HepG2 (cell line): ENCODE measurements at regions not wholly inside any gene's neighbourhood (a gene's known extent, or its start where the extent isn't known, plus 50 kb on each side); places are given as distances from the start of the nearest gene placed in this dataset.

Experiments
- ATAC-seq: fragments of 200-7000 bp; cut with Tn5 transposase; 3 replicates; pipeline ENCODE4 v1.9.1; 2020; ENCODE audit warnings: mild to moderate bottlenecking, moderate library complexity
- BruUV-seq: library from RNA; stranded (reverse); fragments of 400-500 nt; replicated peaks from 2 replicates; lab custom pipeline; 2021; lab: Mats Ljungman, UMichigan
- CTCF ChIA-PET: fragments of 300-600 bp; formaldehyde crosslinking; extraction: SDS; loops from one replicate; lab custom pipeline; 2021; ENCODE audit warnings: low total read pairs, inconsistent platforms, low intra/inter-chr PET ratio; lab: Yijun Ruan, JAX
- POLR2A ChIA-PET: fragments of 350-600 bp; sonication (Branson Sonifier 250); formaldehyde crosslinking; loops from one replicate; lab custom pipeline; 2020; ENCODE audit warnings: antibody characterized with exemption, inconsistent platforms; lab: Yijun Ruan, JAX
- DNase-seq: peaks from one replicate; pipeline ENCODE4 v3.0.0-alpha.2; 2015; ENCODE audit warnings: low spot score
- FAIRE-seq: peaks from 3 replicates; lab custom pipeline; 2011; peaks lifted over from hg19 to GRCh38; lab: Jason Lieb, UNC
- H2AFZ ChIP-seq: one replicate; pipeline ENCODE4 v1.6.1; 2011; ENCODE audit warnings: low read length, inconsistent platforms
- H3K27ac ChIP-seq: fragments of 300-600 bp; 3 replicates; pipeline ENCODE4 v1.8.0; 2011; ENCODE audit warnings: mixed run types, mild to moderate bottlenecking, mixed read lengths, low read length, inconsistent platforms; ENCODE audit not compliant: insufficient read depth; ENCODE audit errors: extremely low read length
- H3K27me3 ChIP-seq, 2 experiments: fragments of 200-600 bp in 1 of 2; 2 replicates in 1 of 2; 3 replicates in 1 of 2; pipeline versions ENCODE4 v1.6.0 to v1.8.0; 2011; ENCODE audit warnings: low read length in 2 of 2, mild to moderate bottlenecking in 2 of 2, moderate library complexity in 2 of 2, inconsistent platforms in 1 of 2; ENCODE audit not compliant: insufficient read depth in 2 of 2, control insufficient read depth in 1 of 2
- H3K36me3 ChIP-seq, 2 experiments: fragments of 200-600 bp in 1 of 2; replicated peaks in 1 of 2; 2 replicates in 1 of 2; 3 replicates in 1 of 2; pipeline versions ENCODE4 v1.5.1 to v1.8.0; 2011; ENCODE audit warnings: low read length in 2 of 2, inconsistent platforms in 1 of 2; ENCODE audit not compliant: insufficient read depth in 2 of 2, control insufficient read depth in 1 of 2
- H3K4me1 ChIP-seq: 2 replicates; pipeline ENCODE4 v1.5.1; 2012; ENCODE audit warnings: low read length, inconsistent platforms; ENCODE audit not compliant: insufficient read depth
- H3K4me2 ChIP-seq: 2 replicates; pipeline ENCODE4 v1.6.0; 2011; ENCODE audit warnings: low read depth, low read length, inconsistent platforms
- H3K4me3 ChIP-seq, 3 experiments: fragments of 200-600 bp in 1 of 3; sonication (generic), shearing (Covaris generic) in 1 of 3; replicated peaks in 1 of 3; 2 replicates each; pipeline ENCODE4 v1.5.1; 2011 to 2016; ENCODE audit warnings: low read length in 3 of 3, inconsistent platforms in 2 of 3, low read depth in 2 of 3, mild to moderate bottlenecking in 2 of 3, control low read depth in 1 of 3, mixed read lengths in 1 of 3; ENCODE audit not compliant: insufficient read depth in 1 of 3
- H3K79me2 ChIP-seq: one replicate; pipeline ENCODE4 v1.6.1; 2011; ENCODE audit warnings: low read length, inconsistent platforms; ENCODE audit not compliant: insufficient read depth
- H3K9ac ChIP-seq: 2 replicates; pipeline ENCODE4 v1.6.0; 2011; ENCODE audit warnings: mild to moderate bottlenecking, low read depth, low read length, inconsistent platforms; ENCODE audit not compliant: insufficient read depth
- H3K9me3 ChIP-seq: 2 replicates; pipeline ENCODE4 v1.5.1; 2012; ENCODE audit warnings: mild to moderate bottlenecking, low read length
- H4K20me1 ChIP-seq: 2 replicates; pipeline ENCODE4 v1.6.0; 2011; ENCODE audit warnings: inconsistent platforms, mild to moderate bottlenecking, low read length, moderate library complexity; ENCODE audit not compliant: insufficient read depth
- NFATC3 ChIP-seq: sonication (generic); formaldehyde crosslinking; IDR thresholded peaks from 2 replicates; pipeline ENCODE4 v1.5.1; 2020; ENCODE audit warnings: mild to moderate bottlenecking, missing genetic modification reagents
- SALL1 ChIP-seq: sonication (generic); formaldehyde crosslinking; IDR thresholded peaks from 2 replicates; pipeline ENCODE4 v1.8.0; 2022; ENCODE audit warnings: mild to moderate bottlenecking, missing genetic modification reagents
- SMYD3 ChIP-seq: sonication (generic); formaldehyde crosslinking; IDR thresholded peaks from 2 replicates; pipeline ENCODE4 v1.8.1; 2023; ENCODE audit warnings: mild to moderate bottlenecking, missing genetic modification reagents
- SP140L ChIP-seq: sonication (generic); formaldehyde crosslinking; IDR thresholded peaks from 2 replicates; pipeline ENCODE4 v1.4.0; 2020; ENCODE audit warnings: missing genetic modification reagents, borderline replicate concordance
- TEAD3 ChIP-seq: optimal IDR thresholded peaks from 2 replicates; pipeline ENCODE3; 2016; ENCODE audit warnings: borderline replicate concordance
- ZNF773 ChIP-seq: sonication (generic); formaldehyde crosslinking; IDR thresholded peaks from 2 replicates; pipeline ENCODE4 v1.4.0; 2020; ENCODE audit warnings: missing genetic modification reagents, borderline replicate concordance
- WGBS: methylation state at CpG from one replicate; pipeline ENCODE4 v1.1.6; 2017; ENCODE audit warnings: low lambda C conversion rate; 5-methylcytosine and 5-hydroxymethylcytosine counted together
- in situ Hi-C: cut with HindIII; loops from 2 replicates; pipeline ENCODE4 v1.10.0; 2017; ENCODE audit warnings: low pct_unique_long_range_greater_than_20kb; ENCODE audit not compliant: extremely low pct_ligation_motif_present
- intact Hi-C: fragments of 100-400 bp; cut with micrococcal nuclease; formaldehyde crosslinking; loops from one replicate; pipeline ENCODE4 v1.10.0; 2022; ENCODE audit not compliant: unreplicated experiment
- TF ChIP-seq, protein P1 (sequence below): IDR thresholded peaks from 2 replicates; pipeline ENCODE4 v1.6.1; 2016; ENCODE audit warnings: mild to moderate bottlenecking
- TF ChIP-seq, protein P2 (sequence below): sonication (generic); formaldehyde crosslinking; IDR thresholded peaks from 2 replicates; pipeline ENCODE4 v1.5.0; 2020; ENCODE audit warnings: missing genetic modification reagents, mild to moderate bottlenecking, borderline replicate concordance
- TF ChIP-seq, protein P3 (sequence below): fragments of 450-650 bp; IDR thresholded peaks from 2 replicates; pipeline ENCODE4 v1.6.1; 2016

DNA sequence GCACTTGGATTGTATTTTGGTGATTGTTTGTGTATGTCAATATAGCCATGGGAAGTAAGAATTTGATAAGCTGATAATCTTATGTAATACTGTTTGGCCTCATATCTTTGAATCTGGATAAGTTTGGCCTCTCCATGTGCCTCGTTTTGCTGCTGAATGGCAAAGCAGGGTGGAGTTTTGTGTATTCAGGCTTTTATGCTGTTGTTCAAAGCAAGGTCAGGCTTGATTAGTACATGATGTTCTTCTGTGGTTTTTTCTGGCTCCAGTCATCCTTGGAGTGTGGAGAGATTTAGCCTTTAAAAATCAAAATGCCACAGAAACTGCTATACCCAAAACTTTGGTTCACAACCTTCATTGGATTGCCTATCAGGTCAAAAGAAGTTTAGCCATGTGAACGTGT is 728.9 kb upstream of the GJE1 start:
- no peaks in the 10 kb centered on the region for H3K79me2 ChIP-seq
- no peak overlapping the region for H3K4me2 ChIP-seq
- H3K36me3 ChIP-seq, result no peaks in the 10 kb centered on the region
- no peak for ATAC-seq
- BruUV-seq, result no TSS peak
- no peaks in the 10 kb centered on the region for H4K20me1 ChIP-seq
- 2% methylated on average over 2 of the region's 2 CpGs for WGBS
- TF ChIP-seq SP140L, result no peak
- TF ChIP-seq, all 625 proteins: peak for 0
- H3K27me3 ChIP-seq, result no peaks in the 10 kb centered on the region
- H3K9me3 ChIP-seq, result peaks cover 14% of the 10 kb centered on the region
- no peak overlapping the region for H3K9ac ChIP-seq
- POLR2A ChIA-PET, result no interaction called here
- DNase-seq, result no peak
- in situ Hi-C loops, result no loop called here
- CTCF ChIA-PET, result no interaction called here
- FAIRE-seq, result no peak
- intact Hi-C loops, result no loop called here
- H3K4me1 ChIP-seq, result no peaks in the 10 kb centered on the region
- no peak overlapping the region for H3K4me3 ChIP-seq
- H2AFZ ChIP-seq, result no peak overlapping the region
- H3K27ac ChIP-seq, result no peak overlapping the region

DNA sequence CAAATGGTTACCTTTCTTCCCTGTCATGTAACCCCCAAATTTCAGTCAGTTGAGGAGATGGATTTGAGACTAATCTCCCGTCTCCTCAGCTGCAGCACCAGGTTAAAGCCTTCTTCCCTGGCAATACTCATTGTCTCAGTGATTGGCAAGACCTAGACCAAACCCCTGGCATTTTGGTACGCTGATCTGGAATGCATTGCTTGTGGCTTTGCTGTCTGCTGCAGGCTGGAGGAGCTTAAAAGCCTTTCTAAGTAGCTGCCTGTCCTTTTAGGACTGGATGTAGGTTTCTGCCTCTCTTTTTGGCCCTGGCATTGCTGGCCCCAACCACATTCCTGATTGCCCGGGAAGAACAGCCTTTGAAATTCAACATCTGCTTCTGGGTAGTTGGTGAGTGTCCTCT is 729.6 kb upstream of the GJE1 start:
- DNase-seq (no peak), FAIRE-seq (no peak), ATAC-seq (no peak)
- POLR2A ChIA-PET, result no interaction called here
- H3K36me3 ChIP-seq, result no peaks in the 10 kb centered on the region
- H3K4me3 ChIP-seq, result no peak overlapping the region
- 1% methylated on average over 3 of the region's 3 CpGs for WGBS
- no peak overlapping the region for H2AFZ ChIP-seq
- no peaks in the 10 kb centered on the region for H3K27me3 ChIP-seq
- CTCF ChIA-PET, result no interaction called here
- in situ Hi-C loops (no loop called here), intact Hi-C loops (no loop called here)
- peaks cover 6% of the 10 kb centered on the region for H3K9me3 ChIP-seq
- BruUV-seq, result no TSS peak
- no peaks in the 10 kb centered on the region for H4K20me1 ChIP-seq
- no peak overlapping the region for H3K4me2 ChIP-seq
- H3K79me2 ChIP-seq, result no peaks in the 10 kb centered on the region
- H3K27ac ChIP-seq, result no peak overlapping the region
- TF ChIP-seq, protein P1, sequence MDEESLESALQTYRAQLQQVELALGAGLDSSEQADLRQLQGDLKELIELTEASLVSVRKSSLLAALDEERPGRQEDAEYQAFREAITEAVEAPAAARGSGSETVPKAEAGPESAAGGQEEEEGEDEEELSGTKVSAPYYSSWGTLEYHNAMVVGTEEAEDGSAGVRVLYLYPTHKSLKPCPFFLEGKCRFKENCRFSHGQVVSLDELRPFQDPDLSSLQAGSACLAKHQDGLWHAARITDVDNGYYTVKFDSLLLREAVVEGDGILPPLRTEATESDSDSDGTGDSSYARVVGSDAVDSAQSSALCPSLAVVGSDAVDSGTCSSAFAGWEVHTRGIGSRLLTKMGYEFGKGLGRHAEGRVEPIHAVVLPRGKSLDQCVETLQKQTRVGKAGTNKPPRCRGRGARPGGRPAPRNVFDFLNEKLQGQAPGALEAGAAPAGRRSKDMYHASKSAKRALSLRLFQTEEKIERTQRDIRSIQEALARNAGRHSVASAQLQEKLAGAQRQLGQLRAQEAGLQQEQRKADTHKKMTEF (CRISPR knock-in tag), result no peak
- TF ChIP-seq SMYD3 (CRISPR knock-in tag) (no peak), SALL1 (CRISPR knock-in tag) (no peak), ZNF773 (no peak), TEAD3 (no peak), NFATC3 (CRISPR knock-in tag) (no peak)
- TF ChIP-seq, protein P2, sequence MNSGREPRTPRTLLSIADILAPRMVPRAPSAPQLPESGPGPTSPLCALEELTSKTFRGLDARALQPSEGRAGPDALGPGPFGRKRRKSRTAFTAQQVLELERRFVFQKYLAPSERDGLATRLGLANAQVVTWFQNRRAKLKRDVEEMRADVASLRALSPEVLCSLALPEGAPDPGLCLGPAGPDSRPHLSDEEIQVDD (CRISPR knock-in tag), result no peak
- TF ChIP-seq, protein P3, sequence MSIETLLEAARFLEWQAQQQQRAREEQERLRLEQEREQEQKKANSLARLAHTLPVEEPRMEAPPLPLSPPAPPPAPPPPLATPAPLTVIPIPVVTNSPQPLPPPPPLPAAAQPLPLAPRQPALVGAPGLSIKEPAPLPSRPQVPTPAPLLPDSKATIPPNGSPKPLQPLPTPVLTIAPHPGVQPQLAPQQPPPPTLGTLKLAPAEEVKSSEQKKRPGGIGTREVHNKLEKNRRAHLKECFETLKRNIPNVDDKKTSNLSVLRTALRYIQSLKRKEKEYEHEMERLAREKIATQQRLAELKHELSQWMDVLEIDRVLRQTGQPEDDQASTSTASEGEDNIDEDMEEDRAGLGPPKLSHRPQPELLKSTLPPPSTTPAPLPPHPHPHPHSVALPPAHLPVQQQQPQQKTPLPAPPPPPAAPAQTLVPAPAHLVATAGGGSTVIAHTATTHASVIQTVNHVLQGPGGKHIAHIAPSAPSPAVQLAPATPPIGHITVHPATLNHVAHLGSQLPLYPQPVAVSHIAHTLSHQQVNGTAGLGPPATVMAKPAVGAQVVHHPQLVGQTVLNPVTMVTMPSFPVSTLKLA, result no peak
- H3K4me1 ChIP-seq, result no peaks in the 10 kb centered on the region
- H3K9ac ChIP-seq, result no peak overlapping the region
